SJCRH30 (cell line): ENCODE measurements at regions not wholly inside any gene's neighbourhood (a gene's known extent, or its start where the extent isn't known, plus 50 kb on each side); places are given as distances from the start of the nearest gene placed in this dataset.
"Not testable (repeated sequence)": the region's sequence is repeated elsewhere in the genome, so short reads cannot be mapped to it uniquely, and the experiment has no call there.

Source experiments
- DNase-seq, 2 experiments: peaks; one replicate each; pipeline ENCODE4 v3.0.0-alpha.2; 2015 to 2020
- H3K27ac ChIP-seq: fragments of 250-450 bp; sonication (Bioruptor Pico); 2 replicates; pipeline ENCODE4 v1.5.1; 2020; ENCODE audit warnings: mild to moderate bottlenecking, moderate library complexity
- H3K27me3 ChIP-seq: fragments of 250-450 bp; sonication (Bioruptor Pico); 2 replicates; pipeline ENCODE4 v1.5.1; 2020; ENCODE audit warnings: mild to moderate bottlenecking, moderate library complexity
- H3K36me3 ChIP-seq: fragments of 250-450 bp; sonication (Bioruptor Pico); 2 replicates; pipeline ENCODE4 v1.5.1; 2020; ENCODE audit warnings: mild to moderate bottlenecking, moderate library complexity
- H3K4me1 ChIP-seq: fragments of 250-450 bp; sonication (Bioruptor Pico); 2 replicates; pipeline ENCODE4 v1.5.1; 2020; ENCODE audit warnings: mild to moderate bottlenecking, moderate library complexity
- H3K4me3 ChIP-seq: fragments of 250-450 bp; sonication (Bioruptor Pico); 2 replicates; pipeline ENCODE4 v1.5.1; 2020; ENCODE audit warnings: mild to moderate bottlenecking, moderate library complexity
- H3K9me3 ChIP-seq: fragments of 250-450 bp; sonication (Bioruptor Pico); replicated peaks from 2 replicates; pipeline ENCODE4 v1.5.1; 2020; ENCODE audit warnings: mild to moderate bottlenecking, moderate library complexity

GRCh38 chr5:87762631-87763030, 349.9 kb upstream of the CCNH start:
- Histone ChIP-seq H3K4me3 (no peak overlapping the region), H3K27ac (no peak overlapping the region), H3K9me3 (no peaks in the 10 kb centered on the region), H3K36me3 (no peaks in the 10 kb centered on the region), H3K27me3 (no peaks in the 10 kb centered on the region), H3K4me1 (no peaks in the 10 kb centered on the region)
- DNase-seq: no peak

- Histone ChIP-seq H3K4me3 (no peak overlapping the region), H3K4me1 (no peaks in the 10 kb centered on the region), H3K36me3 (no peaks in the 10 kb centered on the region), H3K27me3 (no peaks in the 10 kb centered on the region), H3K27ac (no peak overlapping the region), H3K9me3 (no peaks in the 10 kb centered on the region)
- DNase-seq: no peak
These were observed 344.2 kb upstream of the CCNH start for GRCh38 chr5:87756951-87757350.

GRCh38 chr5:87755360-87755759, 342.6 kb upstream of the CCNH start:
- Histone ChIP-seq H3K4me3 (no peak overlapping the region), H3K27me3 (no peaks in the 10 kb centered on the region), H3K4me1 (no peaks in the 10 kb centered on the region), H3K36me3 (no peaks in the 10 kb centered on the region), H3K27ac (no peak overlapping the region), H3K9me3 (no peaks in the 10 kb centered on the region)
- no peak for DNase-seq

- no peaks in the 10 kb centered on the region for H3K4me1 ChIP-seq
- no peak overlapping the region for H3K4me3 ChIP-seq
- H3K27me3 ChIP-seq: no peaks in the 10 kb centered on the region
- no peaks in the 10 kb centered on the region for H3K36me3 ChIP-seq
- peak in 1 of 2 experiments; percentile 16 for DNase-seq
- no peaks in the 10 kb centered on the region for H3K9me3 ChIP-seq
- no peak overlapping the region for H3K27ac ChIP-seq
These were observed 341.5 kb upstream of the CCNH start for GRCh38 chr5:87754009-87754757.

GRCh38 chr5:87752362-87752761, 339.6 kb upstream of the CCNH start:
- no peak for DNase-seq
- Histone ChIP-seq H3K9me3 (no peaks in the 10 kb centered on the region), H3K36me3 (no peaks in the 10 kb centered on the region), H3K4me1 (no peaks in the 10 kb centered on the region), H3K27ac (no peak overlapping the region), H3K4me3 (no peak overlapping the region), H3K27me3 (no peaks in the 10 kb centered on the region)

GRCh38 chr5:87751824-87752223, 339.1 kb upstream of the CCNH start:
- Histone ChIP-seq H3K27me3 (no peaks in the 10 kb centered on the region), H3K4me3 (no peak overlapping the region), H3K4me1 (no peaks in the 10 kb centered on the region), H3K36me3 (no peaks in the 10 kb centered on the region), H3K27ac (no peak overlapping the region), H3K9me3 (no peaks in the 10 kb centered on the region)
- DNase-seq: no peak

GRCh38 chr5:87746891-87747377, 334.2 kb upstream of the CCNH start:
- no peaks in the 10 kb centered on the region for H3K27me3 ChIP-seq
- H3K36me3 ChIP-seq: no peaks in the 10 kb centered on the region
- H3K27ac ChIP-seq: no peak overlapping the region
- H3K4me3 ChIP-seq: no peak overlapping the region
- no peaks in the 10 kb centered on the region for H3K9me3 ChIP-seq
- no peak for DNase-seq
- no peaks in the 10 kb centered on the region for H3K4me1 ChIP-seq

GRCh38 chr5:87746341-87746740, 333.6 kb upstream of the CCNH start:
- no peaks in the 10 kb centered on the region for H3K4me1 ChIP-seq
- H3K27me3 ChIP-seq: no peaks in the 10 kb centered on the region
- no peak overlapping the region for H3K4me3 ChIP-seq
- H3K27ac ChIP-seq: no peak overlapping the region
- H3K36me3 ChIP-seq: no peaks in the 10 kb centered on the region
- DNase-seq: no peak
- H3K9me3 ChIP-seq: no peaks in the 10 kb centered on the region

GRCh38 chr5:87741881-87742280, 329.2 kb upstream of the CCNH start:
- Histone ChIP-seq H3K27me3 (no peaks in the 10 kb centered on the region), H3K9me3 (no peaks in the 10 kb centered on the region), H3K27ac (no peak overlapping the region), H3K4me3 (no peak overlapping the region), H3K4me1 (no peaks in the 10 kb centered on the region), H3K36me3 (no peaks in the 10 kb centered on the region)
- no peak for DNase-seq

GRCh38 chr5:87735923-87736322, 323.2 kb upstream of the CCNH start:
- H3K36me3 ChIP-seq: no peaks in the 10 kb centered on the region
- H3K27ac ChIP-seq: no peak overlapping the region
- no peak for DNase-seq
- no peaks in the 10 kb centered on the region for H3K9me3 ChIP-seq
- H3K4me3 ChIP-seq: no peak overlapping the region
- no peaks in the 10 kb centered on the region for H3K27me3 ChIP-seq
- no peaks in the 10 kb centered on the region for H3K4me1 ChIP-seq

GRCh38 chr5:87733897-87734296, 321.2 kb upstream of the CCNH start:
- H3K27ac ChIP-seq: no peak overlapping the region
- H3K9me3 ChIP-seq: no peaks in the 10 kb centered on the region
- no peak overlapping the region for H3K4me3 ChIP-seq
- no peaks in the 10 kb centered on the region for H3K4me1 ChIP-seq
- H3K27me3 ChIP-seq: no peaks in the 10 kb centered on the region
- no peak for DNase-seq
- no peaks in the 10 kb centered on the region for H3K36me3 ChIP-seq

- Histone ChIP-seq H3K9me3 (no peaks in the 10 kb centered on the region), H3K4me1 (no peaks in the 10 kb centered on the region), H3K27ac (no peak overlapping the region), H3K4me3 (no peak overlapping the region), H3K36me3 (no peaks in the 10 kb centered on the region), H3K27me3 (no peaks in the 10 kb centered on the region)
- no peak for DNase-seq
These were observed 320.4 kb upstream of the CCNH start for GRCh38 chr5:87732875-87733768.

GRCh38 chr5:87729781-87730180, 317.1 kb upstream of the CCNH start:
- Histone ChIP-seq H3K4me1 (no peaks in the 10 kb centered on the region), H3K27ac (no peak overlapping the region), H3K27me3 (no peaks in the 10 kb centered on the region), H3K36me3 (no peaks in the 10 kb centered on the region), H3K4me3 (no peak overlapping the region), H3K9me3 (no peaks in the 10 kb centered on the region)
- DNase-seq: no peak

- no peak overlapping the region for H3K4me3 ChIP-seq
- H3K27ac ChIP-seq: no peak overlapping the region
- no peaks in the 10 kb centered on the region for H3K4me1 ChIP-seq
- no peaks in the 10 kb centered on the region for H3K9me3 ChIP-seq
- no peaks in the 10 kb centered on the region for H3K27me3 ChIP-seq
- no peaks in the 10 kb centered on the region for H3K36me3 ChIP-seq
- no peak for DNase-seq
These were observed 309.6 kb upstream of the CCNH start for GRCh38 chr5:87722286-87722685.

GRCh38 chr5:87718224-87718925, 305.6 kb upstream of the CCNH start:
- not testable (repeated sequence) for H3K4me1 ChIP-seq, H3K27ac ChIP-seq, H3K9me3 ChIP-seq, H3K27me3 ChIP-seq, H3K36me3 ChIP-seq, H3K4me3 ChIP-seq, DNase-seq
